ENCODE measurements at regions not wholly inside any gene's neighbourhood (a gene's known extent, or its start where the extent isn't known, plus 50 kb on each side); places are given as distances from the start of the nearest gene placed in this dataset.
A peak's percentile ranks its signal among the peaks of the same experiment; 100 is the strongest.

- FAIRE-seq (peak; percentile 51), DNase-seq (ENCODE audit: insufficient read length, low spot score) (no peak)
- no peak for TF ChIP-seq CTCF (IDR thresholded peaks at IDR 0.05; ENCODE audit: insufficient read depth, missing control alignments)
Observed at GRCh38 chr1:192737306-192737705, 71.5 kb upstream of the RGS2 start.

GRCh38 chr1:192739476-192740184 is 69.2 kb upstream of the RGS2 start:
- TF ChIP-seq CTCF (IDR thresholded peaks at IDR 0.05; ENCODE audit: insufficient read depth, missing control alignments), result no peak
- FAIRE-seq (no peak), DNase-seq (ENCODE audit: insufficient read length, low spot score) (no peak)

- TF ChIP-seq CTCF (IDR thresholded peaks at IDR 0.05; ENCODE audit: insufficient read depth, missing control alignments), result no peak
- no peak for FAIRE-seq
- no peak for DNase-seq (ENCODE audit: insufficient read length, low spot score)
Observed at GRCh38 chr1:192740214-192740613, 68.6 kb upstream of the RGS2 start.

GRCh38 chr1:192741095-192741494 is 67.7 kb upstream of the RGS2 start:
- no peak for DNase-seq (ENCODE audit: insufficient read length, low spot score)
- FAIRE-seq, result no peak
- no peak for TF ChIP-seq CTCF (IDR thresholded peaks at IDR 0.05; ENCODE audit: insufficient read depth, missing control alignments)

GRCh38 chr1:192747301-192747700 is 61.5 kb upstream of the RGS2 start:
- DNase-seq (ENCODE audit: insufficient read length, low spot score) (no peak), FAIRE-seq (no peak)
- no peak for TF ChIP-seq CTCF (IDR thresholded peaks at IDR 0.05; ENCODE audit: insufficient read depth, missing control alignments)

GRCh38 chr1:192747943-192748342 is 60.9 kb upstream of the RGS2 start:
- no peak for FAIRE-seq
- DNase-seq (ENCODE audit: insufficient read length, low spot score), result no peak
- TF ChIP-seq CTCF (IDR thresholded peaks at IDR 0.05; ENCODE audit: insufficient read depth, missing control alignments), result no peak

GRCh38 chr1:192749349-192749748 is 59.5 kb upstream of the RGS2 start:
- DNase-seq (ENCODE audit: insufficient read length, low spot score) (no peak), FAIRE-seq (peak; percentile 72)
- no peak for TF ChIP-seq CTCF (IDR thresholded peaks at IDR 0.05; ENCODE audit: insufficient read depth, missing control alignments)
